Left hindlimb (tissue), 1 donor: ENCODE measurements at regions not wholly inside any gene's neighbourhood (a gene's known extent, or its start where the extent isn't known, plus 50 kb on each side); places are given as distances from the start of the nearest gene placed in this dataset.
"Not testable (repeated sequence)": the region's sequence is repeated elsewhere in the genome, so short reads cannot be mapped to it uniquely, and the experiment has no call there.

ENCODE experiments used
- DNase-seq: peaks from one replicate; pipeline ENCODE4 v3.0.0-alpha.2; 2018

DNA sequence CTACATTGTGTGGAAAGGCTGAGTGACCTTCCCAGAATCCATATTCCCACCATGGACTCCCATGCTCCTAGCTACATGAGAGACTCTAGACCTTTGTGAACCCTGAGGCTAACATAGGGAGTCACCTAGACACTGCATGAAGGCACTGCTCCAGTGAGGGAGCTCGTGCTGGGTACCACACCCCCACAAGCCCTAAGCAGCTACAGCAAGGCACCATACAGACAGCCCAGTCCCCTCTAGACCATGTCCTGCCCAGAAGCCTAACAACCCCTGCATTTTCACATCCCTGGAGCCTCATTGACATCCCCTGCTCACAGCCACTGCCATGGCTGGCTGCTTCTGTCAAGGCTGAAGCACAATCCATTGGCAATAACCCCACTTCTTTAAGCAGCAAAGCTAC, 176.5 kb upstream of the CTNND2 start:
- DNase-seq, result no peak

DNA sequence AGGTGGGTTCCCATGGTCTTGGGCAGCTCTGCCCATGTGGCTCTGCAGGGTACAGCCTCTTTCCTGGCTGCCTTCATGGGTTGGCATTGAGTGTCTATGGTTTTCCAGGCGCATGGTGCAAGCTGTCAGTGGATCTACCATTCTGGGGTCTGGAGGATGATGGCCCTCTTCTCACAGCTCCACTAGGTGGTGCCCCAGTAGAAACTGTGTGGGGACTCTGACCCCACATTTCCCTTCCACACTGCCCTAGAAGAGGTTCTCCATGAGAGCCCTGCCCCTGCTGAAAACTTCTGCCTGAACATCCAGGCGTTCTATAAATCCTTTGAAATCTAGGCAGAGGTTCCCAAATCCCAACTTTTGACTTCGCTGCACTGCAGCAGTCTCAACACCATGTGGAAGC, 174.0 kb upstream of the CTNND2 start:
- DNase-seq, result not testable (repeated sequence)

DNA sequence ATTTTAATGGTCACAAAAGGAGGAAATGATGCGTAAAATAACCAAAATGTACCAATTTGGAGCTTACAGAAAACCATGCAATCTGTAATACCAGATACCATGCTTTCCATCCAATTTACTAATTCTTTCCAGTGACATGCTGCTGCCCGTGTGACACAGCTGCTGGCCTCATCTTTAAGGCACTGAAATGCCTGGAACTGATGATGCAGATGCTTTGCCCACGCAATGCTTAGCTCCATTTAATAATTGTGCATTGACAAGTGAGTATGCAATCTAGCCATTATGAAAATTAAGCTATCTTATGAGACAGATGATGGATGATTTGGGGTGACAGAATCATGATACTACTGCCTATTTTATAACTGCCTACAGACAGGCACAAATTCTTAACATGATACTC, 169.2 kb upstream of the CTNND2 start:
- DNase-seq, result no peak

DNA sequence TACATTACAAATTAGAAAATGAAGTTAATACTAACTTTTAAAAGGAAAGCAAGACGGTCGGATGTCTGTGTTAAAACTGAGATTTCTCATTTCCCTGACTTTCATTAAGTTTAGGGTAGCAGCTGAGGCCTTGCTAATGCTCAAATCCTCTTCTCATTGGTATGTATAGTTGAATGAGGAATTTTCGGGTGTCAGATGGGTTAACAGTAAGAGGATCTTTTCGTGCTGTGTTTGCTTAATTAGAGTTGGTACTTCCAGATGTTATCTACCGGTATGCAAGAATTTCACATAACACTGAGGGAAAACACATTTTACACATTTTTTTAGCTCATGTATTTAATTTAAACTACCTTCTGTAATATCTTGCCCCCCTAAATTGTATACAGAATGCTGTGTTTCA, 168.2 kb upstream of the CTNND2 start:
- DNase-seq, result no peak

DNA sequence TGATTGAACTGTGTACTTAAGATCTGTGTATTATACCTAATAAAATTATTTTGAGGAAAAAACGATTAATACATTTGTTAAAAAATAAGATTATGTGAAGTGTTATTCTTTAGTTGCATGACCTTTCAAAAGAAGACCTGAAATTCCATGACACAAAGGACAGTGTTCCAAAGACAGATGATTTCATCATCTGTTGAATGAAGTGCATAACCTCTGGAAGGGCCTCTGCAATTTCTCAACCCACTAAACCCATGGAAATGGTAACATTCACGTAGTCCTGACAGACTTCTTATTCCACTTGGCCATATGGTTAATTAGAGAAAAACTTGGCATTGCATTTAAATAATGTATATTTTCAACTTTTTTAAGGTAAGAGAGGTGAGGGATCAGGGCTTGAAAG, 167.2 kb upstream of the CTNND2 start:
- DNase-seq, result no peak

DNA sequence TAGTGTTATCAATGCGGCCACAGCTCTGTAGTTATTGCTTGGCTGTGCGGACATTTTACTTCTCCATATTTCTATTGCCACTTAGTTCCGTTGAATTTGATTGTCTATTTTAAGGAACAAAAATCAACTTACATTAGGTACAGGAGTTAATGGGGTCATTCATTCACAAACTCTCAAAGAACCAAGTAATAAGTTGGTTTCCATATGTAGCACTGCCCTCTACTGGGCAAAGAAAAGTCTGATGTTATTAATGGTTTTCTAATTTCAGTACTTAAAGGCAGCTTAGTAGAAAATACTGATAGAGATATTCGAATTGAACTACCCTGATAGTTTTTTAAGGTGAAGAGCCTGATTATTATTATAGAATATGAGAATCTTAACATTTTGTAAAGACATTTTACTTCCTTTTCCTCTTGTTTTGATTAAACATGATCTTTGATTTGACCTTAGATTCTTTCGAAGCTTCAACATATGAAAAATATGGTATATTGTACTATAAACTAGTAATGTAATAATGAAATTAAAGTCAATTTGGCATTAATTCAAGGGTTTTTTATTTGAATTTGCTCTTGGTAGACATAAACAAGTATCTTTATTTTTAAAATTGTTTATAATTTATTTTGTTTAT, 119.5 kb upstream of the CTNND2 start:
- no peak for DNase-seq

DNA sequence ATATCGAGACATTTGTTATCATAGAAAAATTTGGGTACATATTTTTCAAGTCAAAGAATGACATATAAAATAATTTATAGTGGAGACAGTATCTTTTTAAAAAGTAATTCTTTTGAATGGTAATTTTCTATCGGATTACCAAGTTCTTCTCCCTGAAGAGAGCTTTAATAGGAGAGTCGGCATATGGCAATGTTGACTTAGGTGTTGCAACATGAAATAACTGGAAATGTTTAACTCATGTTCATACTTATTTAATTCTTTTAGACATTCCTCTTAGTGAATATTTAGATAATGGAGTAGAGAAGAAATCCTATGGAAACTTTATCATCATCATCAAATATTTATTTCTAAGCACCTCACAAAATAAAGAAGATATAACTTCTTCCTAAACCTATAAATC, 118.2 kb upstream of the CTNND2 start:
- DNase-seq, result no peak

DNA sequence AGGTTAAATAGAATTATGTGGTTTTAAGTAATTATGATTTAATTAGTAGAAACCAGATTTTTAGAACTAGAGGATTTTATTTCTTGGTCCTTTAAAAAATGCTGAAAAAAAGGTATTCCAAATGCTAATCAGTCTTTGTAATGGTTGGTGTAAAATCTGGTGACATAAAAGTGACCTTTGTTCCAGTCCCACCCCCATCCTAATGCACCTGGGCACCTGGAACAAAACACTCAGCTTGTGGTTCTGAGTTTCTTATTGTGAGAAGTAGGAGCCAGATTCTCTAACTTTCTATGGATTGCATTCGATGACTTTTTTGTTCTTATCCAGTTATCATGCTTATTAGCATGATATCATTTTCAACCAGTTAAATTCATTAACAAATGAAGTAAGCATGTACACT, 115.1 kb upstream of the CTNND2 start:
- no peak for DNase-seq

DNA sequence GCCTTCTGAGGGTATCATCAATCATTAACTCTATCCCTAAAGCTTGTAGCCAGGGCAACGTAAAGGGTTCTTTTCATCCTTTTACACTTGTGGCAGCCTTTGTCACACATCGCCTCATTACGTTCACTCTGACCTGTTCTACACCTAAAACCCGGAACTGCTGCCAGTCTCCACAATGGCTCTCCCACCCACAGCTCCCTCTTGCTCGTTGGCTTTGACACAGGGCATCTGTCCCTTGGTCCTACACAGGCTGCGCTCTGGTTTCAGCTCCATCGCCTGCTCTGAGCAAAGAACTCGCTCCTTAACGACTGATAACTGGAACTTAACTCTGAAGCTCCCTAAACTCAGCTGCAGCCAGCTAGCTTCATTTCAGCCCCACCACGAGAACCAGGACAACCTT, 112.8 kb upstream of the CTNND2 start:
- DNase-seq, result no peak

DNA sequence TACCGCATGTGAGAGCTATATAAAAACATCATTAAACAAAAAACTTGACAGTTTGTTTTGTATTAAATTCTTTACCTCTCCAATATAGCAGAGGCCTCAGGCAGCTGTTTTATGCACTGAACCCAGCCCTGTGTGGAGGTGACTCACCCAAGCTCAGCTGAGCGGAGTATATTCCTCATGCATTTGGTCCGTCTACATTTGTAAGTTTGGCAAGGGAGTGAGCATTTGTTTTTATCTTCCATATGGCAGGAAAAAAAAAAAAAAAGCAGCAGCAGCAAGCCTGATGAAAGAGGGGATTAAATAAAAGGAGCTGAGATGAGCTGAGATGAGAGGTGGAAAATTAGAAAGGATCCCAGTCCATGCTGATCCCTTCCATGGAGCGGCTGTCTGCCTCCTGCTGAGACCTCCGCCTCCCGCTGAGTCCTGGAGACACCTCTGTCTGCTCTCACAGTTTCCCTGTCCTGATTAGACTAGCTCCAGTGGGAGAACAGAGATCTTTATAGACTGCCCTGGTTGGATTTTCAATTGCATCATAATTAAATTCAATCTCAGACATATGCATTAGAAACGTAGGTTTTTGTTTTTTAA, 112.0 kb upstream of the CTNND2 start:
- DNase-seq, result no peak

DNA sequence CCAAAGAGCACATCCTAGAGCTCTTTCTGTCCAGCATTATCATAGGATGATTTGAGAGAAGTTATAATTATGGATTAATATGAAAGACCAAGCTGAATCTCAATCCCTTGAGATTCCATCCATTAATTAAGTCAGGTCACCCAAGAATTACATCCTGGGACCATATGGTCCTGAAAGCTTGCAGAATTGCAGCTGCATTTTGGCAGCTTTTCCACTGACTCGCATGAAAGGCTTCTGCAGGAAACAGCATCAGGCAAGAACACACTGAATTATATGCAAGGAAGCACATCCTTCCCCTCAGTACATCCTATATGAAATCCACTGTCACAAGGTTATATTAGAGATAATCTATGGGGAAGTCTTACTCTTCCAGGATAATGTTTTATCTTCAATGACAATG, 109.1 kb upstream of the CTNND2 start:
- DNase-seq, result no peak

DNA sequence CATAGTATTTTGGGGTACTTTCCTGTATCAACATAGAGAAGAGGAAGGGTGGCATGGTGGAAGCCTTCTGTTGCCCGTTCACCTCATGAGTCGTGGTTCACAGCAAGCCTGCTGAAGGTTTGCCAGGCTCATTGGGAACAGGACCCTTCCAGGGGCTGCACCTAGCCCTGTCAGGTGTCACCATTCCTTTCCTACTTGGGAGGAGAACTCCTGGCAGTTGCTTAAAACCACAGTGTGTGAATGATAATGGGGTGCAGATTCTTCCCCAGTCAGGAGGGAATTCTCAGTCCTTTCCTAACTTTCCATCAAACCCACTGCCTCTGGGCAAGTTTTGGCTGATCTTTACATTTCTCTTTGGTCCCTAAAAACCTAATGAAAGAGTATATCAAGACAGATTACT, 99.4 kb upstream of the CTNND2 start:
- DNase-seq, result no peak

DNA sequence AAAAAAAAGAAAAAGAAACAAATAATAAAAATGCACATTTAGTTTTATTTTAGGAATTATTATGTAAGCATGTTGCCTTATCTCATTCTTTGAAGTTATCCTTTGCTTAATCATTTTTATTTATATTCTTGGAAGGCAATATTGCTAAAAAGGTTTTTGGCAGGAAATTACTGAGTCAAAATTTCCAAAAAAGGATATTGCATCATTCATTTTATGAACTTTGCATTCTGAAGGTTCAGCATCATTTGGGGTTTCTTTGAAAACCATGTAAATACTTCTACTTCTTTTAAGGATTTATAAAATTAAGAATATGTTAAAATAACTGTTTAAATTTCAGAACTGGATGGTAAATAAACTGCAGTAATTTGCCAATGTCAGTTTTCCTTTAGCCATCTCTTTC, 94.2 kb upstream of the CTNND2 start:
- no peak for DNase-seq

DNA sequence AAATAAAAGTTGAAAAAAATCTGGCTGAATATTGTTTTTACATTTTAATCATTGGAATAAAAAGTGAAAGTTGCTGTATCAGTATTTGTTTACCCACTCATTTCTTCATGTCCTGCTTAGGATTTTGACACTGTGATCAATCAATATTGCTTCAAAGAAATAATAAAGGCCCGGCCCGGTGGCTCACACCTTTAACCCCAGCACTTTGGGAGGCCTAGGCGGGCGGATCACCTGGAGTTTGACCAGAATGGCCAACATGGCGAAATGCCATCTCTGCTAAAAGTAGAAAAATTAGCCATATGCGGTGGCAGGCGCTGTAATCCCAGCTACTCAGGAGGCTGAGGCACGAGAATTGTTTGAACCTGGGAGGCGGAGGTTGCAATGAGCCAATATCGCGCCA, 93.7 kb upstream of the CTNND2 start:
- DNase-seq, result no peak

DNA sequence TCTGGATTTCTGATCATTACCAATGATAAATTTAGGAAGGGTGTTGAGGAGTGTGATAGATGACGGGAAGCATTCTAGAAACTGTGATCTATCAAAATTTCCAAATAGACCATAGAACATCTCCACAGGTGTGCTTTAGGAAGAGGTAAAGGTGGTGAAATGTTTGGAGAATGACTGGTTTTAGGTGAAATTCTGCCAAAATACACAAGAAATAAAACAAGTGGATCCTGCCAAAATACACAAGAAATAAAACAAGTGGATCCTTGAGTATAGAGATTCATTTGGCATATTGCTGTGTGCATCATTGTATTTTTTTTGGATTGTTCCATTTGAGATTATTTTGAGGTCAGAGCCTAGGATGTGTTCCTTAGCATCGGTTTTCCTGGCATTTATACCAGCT, 88.3 kb upstream of the CTNND2 start:
- no peak for DNase-seq

DNA sequence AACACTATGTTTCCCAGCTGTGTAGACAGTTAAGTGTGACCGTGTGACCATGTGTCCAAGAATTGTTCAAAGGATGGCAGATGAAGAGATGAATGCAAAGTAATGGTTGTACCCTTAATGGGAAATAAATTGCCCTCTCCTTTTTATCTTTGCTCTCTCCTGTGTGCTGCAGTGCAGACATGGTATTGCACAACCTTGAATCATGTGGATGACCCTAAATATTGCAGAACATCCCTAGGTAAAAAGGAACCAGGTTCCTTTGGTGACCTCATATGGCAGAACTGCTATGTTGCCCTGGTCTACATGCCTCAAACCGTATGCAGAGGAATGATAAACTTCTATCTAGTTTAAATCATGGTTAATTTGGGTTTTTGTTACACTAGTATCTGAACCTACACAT, 81.7 kb upstream of the CTNND2 start:
- DNase-seq, result no peak

DNA sequence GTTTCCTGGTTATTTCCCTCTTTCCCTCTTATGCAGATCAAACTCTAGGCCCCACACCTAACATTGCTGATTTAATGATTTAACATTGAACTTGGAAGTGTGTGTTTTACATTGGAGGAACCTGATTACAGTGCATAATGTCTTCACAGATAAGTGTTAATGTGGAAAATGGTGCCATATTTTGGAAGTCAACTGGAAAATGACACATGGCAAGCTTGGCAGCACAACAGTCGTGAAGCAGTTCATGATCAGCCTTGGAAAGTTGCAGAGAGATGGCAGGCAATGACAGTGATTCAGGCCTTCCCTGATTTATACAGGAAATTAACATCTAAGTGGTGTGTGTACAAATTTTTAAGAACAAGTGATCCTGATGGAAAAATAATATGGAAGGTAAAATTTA, 80.0 kb upstream of the CTNND2 start:
- no peak for DNase-seq

DNA sequence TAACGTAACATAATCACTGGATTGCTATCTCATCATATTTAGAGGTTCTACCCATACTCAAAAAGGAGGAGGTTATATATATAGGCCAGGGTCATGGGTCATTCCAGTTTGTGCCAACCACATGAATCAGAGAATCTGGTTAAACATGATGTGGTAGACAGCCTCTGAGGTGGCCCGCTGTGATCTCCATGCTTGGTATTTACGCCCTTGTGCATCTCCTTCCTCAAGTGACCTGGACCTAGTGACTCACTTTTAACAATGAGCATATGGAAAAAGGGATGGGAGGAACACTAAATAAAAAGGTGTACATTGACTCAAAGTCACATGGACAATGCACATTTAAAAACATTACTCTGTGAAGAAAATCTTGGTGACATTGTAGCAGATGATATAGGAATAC, 77.7 kb upstream of the CTNND2 start:
- DNase-seq, result no peak

DNA sequence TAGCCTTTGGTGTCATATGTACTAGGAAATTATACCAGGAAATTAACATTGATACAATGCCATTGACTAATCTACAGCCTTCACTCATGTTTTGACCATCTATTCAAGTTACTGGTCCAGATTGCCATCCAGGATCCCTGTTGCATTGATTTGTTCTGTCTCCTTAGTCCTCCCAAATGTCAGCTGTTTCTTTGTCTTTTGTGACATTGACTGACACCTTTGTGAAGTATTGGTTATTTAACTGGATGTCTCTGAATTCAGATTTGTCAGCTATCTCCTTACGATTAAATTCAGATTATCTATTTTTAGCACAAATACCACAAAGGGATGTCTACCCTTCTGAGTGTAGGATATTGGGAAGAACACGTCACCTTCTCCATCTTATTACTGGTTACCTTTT, 73.7 kb upstream of the CTNND2 start:
- DNase-seq, result no peak

DNA sequence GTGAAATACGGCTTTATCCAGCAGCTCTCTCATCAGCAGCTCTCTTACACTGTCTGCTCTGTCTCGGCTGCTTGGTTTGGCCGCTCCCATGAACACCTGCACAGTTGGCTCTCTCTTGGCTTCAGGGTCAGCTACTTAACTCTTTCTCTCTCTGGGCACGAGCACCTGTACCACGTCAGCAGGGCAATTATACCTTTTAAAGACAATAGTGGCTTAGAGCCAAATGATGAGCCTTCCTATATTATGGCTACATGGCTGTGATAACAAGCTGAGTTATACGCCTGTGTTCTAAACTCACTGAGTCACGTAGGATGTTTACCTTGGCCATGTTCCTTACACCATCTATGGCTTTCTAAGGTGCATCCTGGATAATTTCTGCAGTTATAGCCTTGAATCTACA, 69.2 kb upstream of the CTNND2 start:
- no peak for DNase-seq

DNA sequence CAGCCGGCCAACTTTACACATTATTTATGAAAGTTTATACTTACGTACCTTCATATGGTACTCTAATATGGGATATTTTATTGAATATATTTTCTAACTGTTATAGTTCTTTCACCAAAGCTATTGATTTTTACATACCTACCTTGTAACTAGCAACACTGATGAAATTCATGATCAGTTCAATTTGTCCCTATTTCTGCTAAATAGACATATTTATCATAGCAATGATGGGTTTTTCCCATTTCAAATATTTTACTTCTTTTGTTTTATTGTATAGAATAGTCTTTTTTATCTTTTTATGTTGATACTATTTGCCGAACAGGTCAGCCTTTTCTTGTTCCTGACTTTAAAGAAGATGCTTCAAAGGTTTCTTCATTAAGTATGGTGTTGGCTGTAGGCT, 59.0 kb upstream of the CTNND2 start:
- DNase-seq, result no peak

DNA sequence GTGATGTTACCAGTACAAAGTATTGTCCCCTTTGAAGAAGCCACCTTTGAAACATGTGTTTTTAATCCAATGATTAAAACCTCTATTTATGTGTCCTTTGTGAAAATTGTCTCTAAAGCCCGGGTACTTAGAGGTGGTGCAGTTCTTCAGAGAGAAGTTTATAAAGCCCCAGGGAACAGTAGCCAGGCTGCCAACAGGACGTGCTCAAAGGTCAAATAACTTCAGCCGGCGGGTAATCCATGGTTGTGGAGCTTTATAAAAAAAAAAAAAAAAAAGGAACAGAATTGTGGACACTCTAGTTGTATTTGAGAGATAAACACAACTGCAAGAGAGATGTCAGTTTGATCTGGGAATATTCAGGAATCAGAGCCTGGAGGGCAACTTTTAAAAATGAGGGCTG, 57.9 kb upstream of the CTNND2 start:
- DNase-seq, result no peak

DNA sequence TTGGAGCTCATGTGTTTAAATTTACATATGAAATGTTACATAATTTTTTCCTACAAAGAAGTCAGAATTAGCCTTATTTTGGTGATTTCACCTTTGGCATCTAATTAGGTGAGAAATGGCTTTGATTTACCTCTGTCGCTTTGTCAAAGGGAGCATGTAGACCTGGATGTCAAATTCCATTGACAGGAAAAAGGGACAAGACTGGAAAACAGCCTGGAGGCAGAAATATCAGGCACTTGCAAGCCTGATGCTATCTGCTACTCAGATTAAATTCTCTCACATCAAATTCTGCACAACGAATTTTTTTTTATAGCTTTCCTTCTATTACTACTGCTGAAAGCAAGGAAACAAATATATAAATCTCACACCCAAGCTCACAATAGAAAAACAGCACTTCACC, 54.1 kb upstream of the CTNND2 start:
- DNase-seq, result no peak

DNA sequence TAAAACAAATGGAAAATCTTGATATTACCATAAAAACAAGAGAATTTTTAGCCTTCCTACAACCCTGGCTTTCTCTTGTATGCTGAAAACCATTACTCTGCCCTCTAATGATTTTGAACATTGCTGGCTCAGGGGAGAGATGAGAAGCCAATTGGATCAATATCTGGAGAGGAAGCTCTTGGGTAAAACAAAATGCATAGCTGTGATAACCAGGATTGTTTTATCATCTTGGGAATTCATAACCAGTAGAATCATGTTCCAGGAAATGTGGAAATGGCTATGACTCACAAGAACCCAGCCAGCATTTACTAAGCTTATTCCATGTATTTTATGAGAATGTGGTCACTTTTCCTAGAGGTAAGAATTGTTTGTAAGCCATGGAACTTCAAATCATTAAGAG, 51.1 kb upstream of the CTNND2 start:
- no peak for DNase-seq
